ENCODE measurements at regions not wholly inside any gene's neighbourhood (a gene's known extent, or its start where the extent isn't known, plus 50 kb on each side); places are given as distances from the start of the nearest gene placed in this dataset.

- TF ChIP-seq, protein P1, sequence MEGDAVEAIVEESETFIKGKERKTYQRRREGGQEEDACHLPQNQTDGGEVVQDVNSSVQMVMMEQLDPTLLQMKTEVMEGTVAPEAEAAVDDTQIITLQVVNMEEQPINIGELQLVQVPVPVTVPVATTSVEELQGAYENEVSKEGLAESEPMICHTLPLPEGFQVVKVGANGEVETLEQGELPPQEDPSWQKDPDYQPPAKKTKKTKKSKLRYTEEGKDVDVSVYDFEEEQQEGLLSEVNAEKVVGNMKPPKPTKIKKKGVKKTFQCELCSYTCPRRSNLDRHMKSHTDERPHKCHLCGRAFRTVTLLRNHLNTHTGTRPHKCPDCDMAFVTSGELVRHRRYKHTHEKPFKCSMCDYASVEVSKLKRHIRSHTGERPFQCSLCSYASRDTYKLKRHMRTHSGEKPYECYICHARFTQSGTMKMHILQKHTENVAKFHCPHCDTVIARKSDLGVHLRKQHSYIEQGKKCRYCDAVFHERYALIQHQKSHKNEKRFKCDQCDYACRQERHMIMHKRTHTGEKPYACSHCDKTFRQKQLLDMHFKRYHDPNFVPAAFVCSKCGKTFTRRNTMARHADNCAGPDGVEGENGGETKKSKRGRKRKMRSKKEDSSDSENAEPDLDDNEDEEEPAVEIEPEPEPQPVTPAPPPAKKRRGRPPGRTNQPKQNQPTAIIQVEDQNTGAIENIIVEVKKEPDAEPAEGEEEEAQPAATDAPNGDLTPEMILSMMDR (IDR thresholded peaks at IDR 0.05 in 2 of 3, conservative IDR thresholded peaks at IDR 0.05 in 1 of 3; ENCODE audit: control insufficient read depth in 2 of 3, extremely low read depth in 1 of 3, insufficient read depth in 1 of 3, low read depth in 3 of 3, low read length in 3 of 3), result no peak
- TF ChIP-seq BCL11A (IDR thresholded peaks at IDR 0.05; ENCODE audit: low read depth, low read length), result no peak
- TF ChIP-seq ZBTB4 (CRISPR knock-in tag; IDR thresholded peaks at IDR 0.05), result no peak
- TF ChIP-seq ESRRA (IDR thresholded peaks at IDR 0.05; ENCODE audit: low read length), result no peak
- TF ChIP-seq, protein P2, sequence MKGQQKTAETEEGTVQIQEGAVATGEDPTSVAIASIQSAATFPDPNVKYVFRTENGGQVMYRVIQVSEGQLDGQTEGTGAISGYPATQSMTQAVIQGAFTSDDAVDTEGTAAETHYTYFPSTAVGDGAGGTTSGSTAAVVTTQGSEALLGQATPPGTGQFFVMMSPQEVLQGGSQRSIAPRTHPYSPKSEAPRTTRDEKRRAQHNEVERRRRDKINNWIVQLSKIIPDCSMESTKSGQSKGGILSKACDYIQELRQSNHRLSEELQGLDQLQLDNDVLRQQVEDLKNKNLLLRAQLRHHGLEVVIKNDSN (IDR thresholded peaks at IDR 0.05; ENCODE audit: borderline replicate concordance, extremely low read length, insufficient read depth, low read depth, low read length), result no peak
These were observed 1016.0 kb upstream of the INTU start for GRCh38 chr4:126616795-126617194.
